ENCODE measurements at regions not wholly inside any gene's neighbourhood (a gene's known extent, or its start where the extent isn't known, plus 50 kb on each side); places are given as distances from the start of the nearest gene placed in this dataset.

- H3K9ac ChIP-seq (ENCODE audit: insufficient read depth, low read length, poor library complexity, severe bottlenecking): no peak overlapping the region
- H3K36me3 ChIP-seq (replicated peaks in 1 of 2; ENCODE audit: control insufficient read depth in 1 of 2, insufficient read depth in 2 of 2, low read length in 2 of 2): no peaks in the 10 kb centered on the region
- no peak for TF ChIP-seq CTCF (IDR thresholded peaks at IDR 0.05)
- no peaks in the 10 kb centered on the region for H3K4me1 ChIP-seq (ENCODE audit: control insufficient read depth in 1 of 2, insufficient read depth in 2 of 2, low read length in 2 of 2)
- H3K79me2 ChIP-seq (ENCODE audit: insufficient read depth, low read length): no peaks in the 10 kb centered on the region
- DNase-seq: no peak
- 80% methylated on average over 1 of the region's 3 CpGs for WGBS (ENCODE audit: insufficient coverage)
- Mint-ChIP-seq H3K27me3 (ENCODE audit: low read depth in 3 of 3) (peaks cover 0 to 1% (median 0%) of the 10 kb centered on the region in 3 donors), H3K4me1 (no peaks in the 10 kb centered on the region), H3K4me3 (no peak overlapping the region), H3K9me3 (peaks cover 0 to 11% (median 0%) of the 10 kb centered on the region in 7 donors), H3K36me3 (no peaks in the 10 kb centered on the region), H3K27ac (no peak overlapping the region)
- H3K27me3 ChIP-seq (ENCODE audit: control insufficient read depth in 2 of 2, insufficient read depth in 2 of 2, low read length in 2 of 2): no peaks in the 10 kb centered on the region
- H3K27ac ChIP-seq (ENCODE audit: low read depth in 1 of 2, low read length in 2 of 2): no peak overlapping the region
- H3K4me2 ChIP-seq (replicated peaks; ENCODE audit: extremely low read depth, low read length, poor library complexity, severe bottlenecking): no peak overlapping the region
- H2AFZ ChIP-seq (ENCODE audit: insufficient read depth, low read depth, low read length, poor library complexity, severe bottlenecking): no peak overlapping the region
- no peak overlapping the region for H3K4me3 ChIP-seq (replicated peaks in 1 of 3; ENCODE audit: low read depth in 2 of 3, low read length in 3 of 3)
- peaks cover 0 to 3% of the 10 kb centered on the region in 2 donors for H3K9me3 ChIP-seq (replicated peaks in 1 of 2; ENCODE audit: control insufficient read depth in 1 of 2, insufficient read depth in 1 of 2, low read length in 2 of 2)
- no peaks in the 10 kb centered on the region for H4K20me1 ChIP-seq (ENCODE audit: insufficient read depth, low read length)
- intact Hi-C loops (cut with micrococcal nuclease): no loop called here
Measured at GRCh38 chr14:84167026-84167425, 1362.9 kb upstream of the FLRT2 start.

GRCh38 chr14:84180336-84180735, 1349.6 kb upstream of the FLRT2 start:
- Mint-ChIP-seq H3K4me3 (no peak overlapping the region), H3K36me3 (no peaks in the 10 kb centered on the region), H3K27ac (no peak overlapping the region), H3K27me3 (ENCODE audit: low read depth in 3 of 3) (no peaks in the 10 kb centered on the region), H3K9me3 (peaks cover 0 to 12% (median 2%) of the 10 kb centered on the region in 7 donors), H3K4me1 (no peaks in the 10 kb centered on the region)
- Histone ChIP-seq H3K79me2 (ENCODE audit: insufficient read depth, low read length) (no peaks in the 10 kb centered on the region), H3K27ac (ENCODE audit: low read depth in 1 of 2, low read length in 2 of 2) (no peak overlapping the region), H4K20me1 (ENCODE audit: insufficient read depth, low read length) (no peaks in the 10 kb centered on the region), H3K4me2 (replicated peaks; ENCODE audit: extremely low read depth, low read length, poor library complexity, severe bottlenecking) (no peak overlapping the region), H3K4me1 (ENCODE audit: control insufficient read depth in 1 of 2, insufficient read depth in 2 of 2, low read length in 2 of 2) (no peaks in the 10 kb centered on the region), H3K27me3 (ENCODE audit: control insufficient read depth in 2 of 2, insufficient read depth in 2 of 2, low read length in 2 of 2) (no peaks in the 10 kb centered on the region), H3K36me3 (replicated peaks in 1 of 2; ENCODE audit: control insufficient read depth in 1 of 2, insufficient read depth in 2 of 2, low read length in 2 of 2) (no peaks in the 10 kb centered on the region), H3K9me3 (replicated peaks in 1 of 2; ENCODE audit: control insufficient read depth in 1 of 2, insufficient read depth in 1 of 2, low read length in 2 of 2) (peaks cover 8% of the 10 kb centered on the region in 2 donors), H3K9ac (ENCODE audit: insufficient read depth, low read length, poor library complexity, severe bottlenecking) (no peak overlapping the region), H2AFZ (ENCODE audit: insufficient read depth, low read depth, low read length, poor library complexity, severe bottlenecking) (no peak overlapping the region), H3K4me3 (replicated peaks in 1 of 3; ENCODE audit: low read depth in 2 of 3, low read length in 3 of 3) (no peak overlapping the region)
- intact Hi-C loops (cut with micrococcal nuclease): no loop called here
- no CpG with 5 or more reads among the region's 2 CpGs for WGBS (ENCODE audit: insufficient coverage)
- no peak for TF ChIP-seq CTCF (IDR thresholded peaks at IDR 0.05)
- DNase-seq: no peak

All from CD14-positive monocyte (primary cell).